OCI-M1 (cell line): ENCODE measurements at regions not wholly inside any gene's neighbourhood (a gene's known extent, or its start where the extent isn't known, plus 50 kb on each side); places are given as distances from the start of the nearest gene placed in this dataset.

Experiments used
- DNase-seq: peaks from one replicate; lab custom pipeline; 2025; lab: John Stamatoyannopoulos, UW

- DNase-seq: no peak
Observed at GRCh38 chr2:188922191-188922590, 52.0 kb upstream of the COL3A1 start.
